Liver (tissue), 3 donors: ENCODE measurements at regions not wholly inside any gene's neighbourhood (a gene's known extent, or its start where the extent isn't known, plus 50 kb on each side); places are given as distances from the start of the nearest gene placed in this dataset.

ENCODE experiments used
- FOXA1 ChIP-seq: IDR thresholded peaks from 2 replicates; pipeline ENCODE4 v1.6.1; 2016; ENCODE audit warnings: antibody characterized with exemption
- MAX ChIP-seq: IDR thresholded peaks from 2 replicates; pipeline ENCODE4 v1.6.1; 2016; ENCODE audit warnings: antibody characterized with exemption
- RAD21 ChIP-seq, 2 donors: IDR thresholded peaks; 2 replicates each; pipeline ENCODE4 v1.6.1; 2016; ENCODE audit warnings: antibody characterized with exemption in 2 of 2, mild to moderate bottlenecking in 2 of 2
- REST ChIP-seq: IDR thresholded peaks from 2 replicates; pipeline ENCODE4 v1.6.1; 2016; ENCODE audit warnings: antibody characterized with exemption, mild to moderate bottlenecking
- YY1 ChIP-seq: IDR thresholded peaks from 2 replicates; pipeline ENCODE4 v1.6.1; 2016; ENCODE audit warnings: antibody characterized with exemption, mild to moderate bottlenecking
- ZBTB33 ChIP-seq: IDR thresholded peaks from 2 replicates; pipeline ENCODE4 v1.6.1; 2016; ENCODE audit warnings: antibody characterized with exemption
- TF ChIP-seq, protein P1 (sequence below): fragments of 150-350 bp; IDR thresholded peaks from 2 replicates; pipeline ENCODE4 v1.5.1; 2017; ENCODE audit warnings: improper control_type of control experiment, low read depth, low read length; ENCODE audit not compliant: missing input control
- TF ChIP-seq, protein P2 (sequence below): IDR thresholded peaks from 2 replicates; pipeline ENCODE4 v1.6.1; 2016; ENCODE audit warnings: antibody characterized with exemption
- donor health status: healthy.
- donor health status: healthy.

- TF ChIP-seq YY1 (no peak), MAX (no peak), REST (no peak), RAD21 (IDR thresholded peaks at IDR 0.05) (no peak), ZBTB33 (no peak), FOXA1 (no peak)
- TF ChIP-seq, protein P1, sequence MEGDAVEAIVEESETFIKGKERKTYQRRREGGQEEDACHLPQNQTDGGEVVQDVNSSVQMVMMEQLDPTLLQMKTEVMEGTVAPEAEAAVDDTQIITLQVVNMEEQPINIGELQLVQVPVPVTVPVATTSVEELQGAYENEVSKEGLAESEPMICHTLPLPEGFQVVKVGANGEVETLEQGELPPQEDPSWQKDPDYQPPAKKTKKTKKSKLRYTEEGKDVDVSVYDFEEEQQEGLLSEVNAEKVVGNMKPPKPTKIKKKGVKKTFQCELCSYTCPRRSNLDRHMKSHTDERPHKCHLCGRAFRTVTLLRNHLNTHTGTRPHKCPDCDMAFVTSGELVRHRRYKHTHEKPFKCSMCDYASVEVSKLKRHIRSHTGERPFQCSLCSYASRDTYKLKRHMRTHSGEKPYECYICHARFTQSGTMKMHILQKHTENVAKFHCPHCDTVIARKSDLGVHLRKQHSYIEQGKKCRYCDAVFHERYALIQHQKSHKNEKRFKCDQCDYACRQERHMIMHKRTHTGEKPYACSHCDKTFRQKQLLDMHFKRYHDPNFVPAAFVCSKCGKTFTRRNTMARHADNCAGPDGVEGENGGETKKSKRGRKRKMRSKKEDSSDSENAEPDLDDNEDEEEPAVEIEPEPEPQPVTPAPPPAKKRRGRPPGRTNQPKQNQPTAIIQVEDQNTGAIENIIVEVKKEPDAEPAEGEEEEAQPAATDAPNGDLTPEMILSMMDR: no peak
- TF ChIP-seq, protein P2, sequence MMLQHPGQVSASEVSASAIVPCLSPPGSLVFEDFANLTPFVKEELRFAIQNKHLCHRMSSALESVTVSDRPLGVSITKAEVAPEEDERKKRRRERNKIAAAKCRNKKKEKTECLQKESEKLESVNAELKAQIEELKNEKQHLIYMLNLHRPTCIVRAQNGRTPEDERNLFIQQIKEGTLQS: no peak
These were observed 111.5 kb upstream of the OSMR start for GRCh38 chr5:38734353-38734752.
